Upper lobe of left lung (tissue), 6 donors: ENCODE measurements at regions not wholly inside any gene's neighbourhood (a gene's known extent, or its start where the extent isn't known, plus 50 kb on each side); places are given as distances from the start of the nearest gene placed in this dataset.

Experiments used
- ATAC-seq, 2 donors: fragments of 200-7000 bp; cut with Tn5 transposase; one replicate each; pipeline ENCODE4 v1.9.1; 2022; ENCODE audit warnings: mild to moderate bottlenecking in 2 of 2, moderate library complexity in 2 of 2; ENCODE audit not compliant: low FRiP score in 2 of 2
- DNase-seq, 2 donors: peaks; one replicate each; pipeline ENCODE4 v3.0.0-alpha.2; 2019 to 2020
- H3K27ac ChIP-seq, 4 donors: fragments of 200-600 bp; sonication (generic); one replicate each; pipeline ENCODE4 v1.5.1; 2016 to 2019
- H3K27me3 ChIP-seq, 4 donors: fragments of 200-600 bp; sonication (generic); one replicate each; pipeline ENCODE4 v1.5.1; 2017 to 2019
- H3K36me3 ChIP-seq, 4 donors: fragments of 200-600 bp; sonication (generic); one replicate each; pipeline ENCODE4 v1.5.1; 2016 to 2019
- H3K4me1 ChIP-seq, 4 donors: fragments of 200-600 bp; sonication (generic); one replicate each; pipeline ENCODE4 v1.5.1; 2018 to 2019
- H3K4me3 ChIP-seq, 4 donors: fragments of 200-600 bp; sonication (generic); one replicate each; pipeline ENCODE4 v1.5.1; 2017 to 2019; ENCODE audit warnings: mild to moderate bottlenecking in 2 of 4, moderate library complexity in 1 of 4
- H3K9me3 ChIP-seq, 4 donors: fragments of 200-600 bp; sonication (generic); one replicate each; pipeline ENCODE4 v1.5.1; 2018 to 2019
- CTCF ChIP-seq, 6 experiments: fragments of 450-650 bp in 4 of 6; fragments of 200-600 bp in 2 of 6; sonication (generic) in 2 of 6; IDR thresholded peaks; one replicate each; pipeline ENCODE4 v1.5.1; 2016 to 2019; ENCODE audit warnings: antibody characterized with exemption in 6 of 6
- EP300 ChIP-seq, 4 donors: sonication (generic); formaldehyde crosslinking; IDR thresholded peaks; one replicate each; pipeline ENCODE4 v1.5.1; 2017; ENCODE audit warnings: antibody characterized with exemption in 4 of 4, control low read depth in 2 of 4
- POLR2A ChIP-seq, 4 donors: fragments of 450-650 bp; IDR thresholded peaks; one replicate each; pipeline ENCODE4 v1.5.1; 2016 to 2017; ENCODE audit warnings: antibody characterized with exemption in 4 of 4, mild to moderate bottlenecking in 2 of 4
- POLR2AphosphoS5 ChIP-seq, 2 donors: sonication (generic); formaldehyde crosslinking; IDR thresholded peaks; one replicate each; pipeline ENCODE4 v1.5.1; 2017; ENCODE audit warnings: antibody characterized with exemption in 2 of 2
- WGBS, 2 donors: methylation state at CpG; one replicate each; pipeline ENCODE4 v1.1.5; 2017 to 2018; 5-methylcytosine and 5-hydroxymethylcytosine counted together
- donor health status: DM: no; HTN: no; CAD: no; lungs with moderate emphysema.
- donor health status: DM: no; HTN: yes; CAD: no; lungs with severe emphysema.

- Histone ChIP-seq H3K4me3 (no peak overlapping the region), H3K9me3 (no peaks in the 10 kb centered on the region), H3K27me3 (no peaks in the 10 kb centered on the region), H3K4me1 (no peaks in the 10 kb centered on the region), H3K27ac (no peak overlapping the region), H3K36me3 (no peaks in the 10 kb centered on the region)
- 85 to 89% methylated on average over 2 of the region's 2 CpGs for WGBS, 2 donors
- no peak for ATAC-seq
- DNase-seq: no peak
- TF ChIP-seq EP300 (IDR thresholded peaks at IDR 0.05) (no peak), CTCF (IDR thresholded peaks at IDR 0.05) (no peak)
Observed at GRCh38 chr11:69400140-69400539, 81.3 kb upstream of the LINC01488 start.

- no peak overlapping the region for H3K27ac ChIP-seq
Observed at GRCh38 chr11:69400771-69401590, 80.5 kb upstream of the LINC01488 start.

GRCh38 chr11:69401715-69402114, 79.7 kb upstream of the LINC01488 start:
- TF ChIP-seq POLR2A (IDR thresholded peaks at IDR 0.05) (no peak), CTCF (IDR thresholded peaks at IDR 0.05) (no peak), POLR2AphosphoS5 (IDR thresholded peaks at IDR 0.05) (no peak), EP300 (IDR thresholded peaks at IDR 0.05) (no peak)
- Histone ChIP-seq H3K27ac (no peak overlapping the region), H3K27me3 (no peaks in the 10 kb centered on the region), H3K4me3 (no peak overlapping the region), H3K9me3 (no peaks in the 10 kb centered on the region), H3K4me1 (no peaks in the 10 kb centered on the region), H3K36me3 (no peaks in the 10 kb centered on the region)
- WGBS, 2 donors: 65 to 76% methylated on average over 5 of the region's 5 CpGs
- no peak for DNase-seq
- no peak for ATAC-seq

More at GRCh38 chr11:69400771-69401590, 80.5 kb upstream of the LINC01488 start:
- ATAC-seq (no peak), DNase-seq (no peak)
- TF ChIP-seq EP300 (IDR thresholded peaks at IDR 0.05): no peak
- TF ChIP-seq POLR2A (IDR thresholded peaks at IDR 0.05): no peak
- WGBS, 2 donors: 81 to 86% methylated on average over 19 to 22 of the region's 22 CpGs
- H3K4me3 ChIP-seq: no peak overlapping the region
- H3K4me1 ChIP-seq: no peaks in the 10 kb centered on the region
- no peaks in the 10 kb centered on the region for H3K9me3 ChIP-seq
- H3K36me3 ChIP-seq: no peaks in the 10 kb centered on the region
- no peaks in the 10 kb centered on the region for H3K27me3 ChIP-seq

- no peak for TF ChIP-seq POLR2AphosphoS5 (IDR thresholded peaks at IDR 0.05)
- no peak for TF ChIP-seq CTCF (IDR thresholded peaks at IDR 0.05)
- no peak for TF ChIP-seq EP300 (IDR thresholded peaks at IDR 0.05)
- no peak for TF ChIP-seq POLR2A (IDR thresholded peaks at IDR 0.05)
Observed at GRCh38 chr11:69402251-69402887, 79.1 kb upstream of the LINC01488 start.

GRCh38 chr11:69403556-69404215, 77.8 kb upstream of the LINC01488 start:
- ATAC-seq: no peak
- Histone ChIP-seq H3K4me1 (no peaks in the 10 kb centered on the region), H3K4me3 (no peak overlapping the region), H3K36me3 (no peaks in the 10 kb centered on the region), H3K9me3 (no peaks in the 10 kb centered on the region), H3K27me3 (no peaks in the 10 kb centered on the region), H3K27ac (no peak overlapping the region)
- TF ChIP-seq POLR2A (IDR thresholded peaks at IDR 0.05): no peak
- no peak for TF ChIP-seq POLR2AphosphoS5 (IDR thresholded peaks at IDR 0.05)
- no peak for TF ChIP-seq CTCF (IDR thresholded peaks at IDR 0.05)
- no peak for TF ChIP-seq EP300 (IDR thresholded peaks at IDR 0.05)
- no peak for DNase-seq
- WGBS, 2 donors: 82 to 85% methylated on average over 8 of the region's 8 CpGs

More at GRCh38 chr11:69402251-69402887, 79.1 kb upstream of the LINC01488 start:
- no peak for DNase-seq
- 42 to 50% methylated on average over 4 of the region's 4 CpGs for WGBS, 2 donors
- Histone ChIP-seq H3K27me3 (no peaks in the 10 kb centered on the region), H3K27ac (no peak overlapping the region), H3K9me3 (no peaks in the 10 kb centered on the region), H3K4me1 (no peaks in the 10 kb centered on the region), H3K4me3 (no peak overlapping the region), H3K36me3 (no peaks in the 10 kb centered on the region)
- no peak for ATAC-seq
